DND-41 (cell line): ENCODE measurements at regions not wholly inside any gene's neighbourhood (a gene's known extent, or its start where the extent isn't known, plus 50 kb on each side); places are given as distances from the start of the nearest gene placed in this dataset.

Source experiments
- EZH2 ChIP-seq: IDR thresholded peaks from 3 replicates; pipeline ENCODE4 v1.6.1; 2012; ENCODE audit warnings: borderline replicate concordance, low read depth, mild to moderate bottlenecking, moderate library complexity, low read length, inconsistent platforms; ENCODE audit not compliant: severe bottlenecking
- TF ChIP-seq, protein P1 (sequence below): IDR thresholded peaks from 2 replicates; pipeline ENCODE4 v1.5.1; 2012; ENCODE audit warnings: borderline replicate concordance, low read length, moderate library complexity, mild to moderate bottlenecking; ENCODE audit not compliant: poor library complexity, severe bottlenecking; ENCODE audit errors: extremely low read depth

DNA sequence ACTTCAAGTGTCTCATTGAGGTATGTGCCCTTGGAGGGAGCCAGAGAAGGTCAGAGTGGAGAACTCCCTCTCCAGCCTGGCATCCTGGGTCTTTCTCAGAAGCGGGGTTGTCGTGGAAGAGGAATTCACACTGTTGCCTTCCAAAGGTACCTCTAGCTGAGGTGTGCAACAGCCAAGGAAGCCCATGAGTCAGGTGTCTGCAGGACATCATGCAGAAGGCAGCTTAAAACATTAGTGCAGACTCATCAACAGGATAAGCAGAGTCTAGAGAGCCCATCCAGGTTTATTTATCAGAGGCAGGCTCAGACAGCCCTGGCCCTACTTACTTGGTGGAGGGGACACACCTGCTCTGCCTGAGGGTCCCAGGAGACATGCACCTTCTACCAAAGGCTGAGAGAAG, 95.6 kb upstream of the TPM1 start:
- TF ChIP-seq, protein P1, sequence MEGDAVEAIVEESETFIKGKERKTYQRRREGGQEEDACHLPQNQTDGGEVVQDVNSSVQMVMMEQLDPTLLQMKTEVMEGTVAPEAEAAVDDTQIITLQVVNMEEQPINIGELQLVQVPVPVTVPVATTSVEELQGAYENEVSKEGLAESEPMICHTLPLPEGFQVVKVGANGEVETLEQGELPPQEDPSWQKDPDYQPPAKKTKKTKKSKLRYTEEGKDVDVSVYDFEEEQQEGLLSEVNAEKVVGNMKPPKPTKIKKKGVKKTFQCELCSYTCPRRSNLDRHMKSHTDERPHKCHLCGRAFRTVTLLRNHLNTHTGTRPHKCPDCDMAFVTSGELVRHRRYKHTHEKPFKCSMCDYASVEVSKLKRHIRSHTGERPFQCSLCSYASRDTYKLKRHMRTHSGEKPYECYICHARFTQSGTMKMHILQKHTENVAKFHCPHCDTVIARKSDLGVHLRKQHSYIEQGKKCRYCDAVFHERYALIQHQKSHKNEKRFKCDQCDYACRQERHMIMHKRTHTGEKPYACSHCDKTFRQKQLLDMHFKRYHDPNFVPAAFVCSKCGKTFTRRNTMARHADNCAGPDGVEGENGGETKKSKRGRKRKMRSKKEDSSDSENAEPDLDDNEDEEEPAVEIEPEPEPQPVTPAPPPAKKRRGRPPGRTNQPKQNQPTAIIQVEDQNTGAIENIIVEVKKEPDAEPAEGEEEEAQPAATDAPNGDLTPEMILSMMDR, result no peak
- TF ChIP-seq EZH2, result no peak
